Parathyroid adenoma (tissue), 2 donors: ENCODE measurements at regions not wholly inside any gene's neighbourhood (a gene's known extent, or its start where the extent isn't known, plus 50 kb on each side); places are given as distances from the start of the nearest gene placed in this dataset.

ENCODE experiments used
- H2AFZ ChIP-seq: fragments of 300-600 bp; sonication (generic); one replicate; pipeline ENCODE4 v1.7.0; 2017; ENCODE audit warnings: antibody characterized with exemption, mild to moderate bottlenecking
- H3K27ac ChIP-seq: fragments of 300-600 bp; sonication (generic); one replicate; pipeline ENCODE4 v1.7.0; 2017
- H3K27me3 ChIP-seq: fragments of 300-600 bp; sonication (generic); one replicate; pipeline ENCODE4 v1.7.0; 2017; ENCODE audit warnings: low read length; ENCODE audit not compliant: control insufficient read depth, insufficient read depth
- H3K36me3 ChIP-seq: fragments of 300-600 bp; sonication (generic); one replicate; pipeline ENCODE4 v1.7.0; 2017; ENCODE audit warnings: low read length; ENCODE audit not compliant: control insufficient read depth, insufficient read depth
- H3K4me1 ChIP-seq: fragments of 300-600 bp; sonication (generic); one replicate; pipeline ENCODE4 v1.7.0; 2017; ENCODE audit warnings: control low read depth
- H3K4me2 ChIP-seq: fragments of 300-600 bp; sonication (generic); one replicate; pipeline ENCODE4 v1.7.0; 2017; ENCODE audit warnings: low read length
- H3K4me3 ChIP-seq: fragments of 300-600 bp; sonication (generic); one replicate; pipeline ENCODE4 v1.7.0; 2017; ENCODE audit warnings: low read depth, low read length
- H3K79me2 ChIP-seq: fragments of 300-600 bp; sonication (generic); one replicate; pipeline ENCODE4 v1.7.0; 2017; ENCODE audit warnings: control low read depth
- H3K9ac ChIP-seq: fragments of 300-600 bp; sonication (generic); one replicate; pipeline ENCODE4 v1.7.0; 2017; ENCODE audit warnings: mild to moderate bottlenecking
- H3K9me3 ChIP-seq: fragments of 300-600 bp; sonication (generic); one replicate; pipeline ENCODE4 v1.7.0; 2017; ENCODE audit warnings: low read length; ENCODE audit not compliant: control insufficient read depth
- TF ChIP-seq, protein P1 (sequence below): fragments of 300-600 bp; sonication (generic); IDR thresholded peaks from one replicate; pipeline ENCODE4 v1.7.0; 2017; ENCODE audit warnings: antibody characterized with exemption, mild to moderate bottlenecking
- donor health status: primary hyperparathyroidism.

DNA sequence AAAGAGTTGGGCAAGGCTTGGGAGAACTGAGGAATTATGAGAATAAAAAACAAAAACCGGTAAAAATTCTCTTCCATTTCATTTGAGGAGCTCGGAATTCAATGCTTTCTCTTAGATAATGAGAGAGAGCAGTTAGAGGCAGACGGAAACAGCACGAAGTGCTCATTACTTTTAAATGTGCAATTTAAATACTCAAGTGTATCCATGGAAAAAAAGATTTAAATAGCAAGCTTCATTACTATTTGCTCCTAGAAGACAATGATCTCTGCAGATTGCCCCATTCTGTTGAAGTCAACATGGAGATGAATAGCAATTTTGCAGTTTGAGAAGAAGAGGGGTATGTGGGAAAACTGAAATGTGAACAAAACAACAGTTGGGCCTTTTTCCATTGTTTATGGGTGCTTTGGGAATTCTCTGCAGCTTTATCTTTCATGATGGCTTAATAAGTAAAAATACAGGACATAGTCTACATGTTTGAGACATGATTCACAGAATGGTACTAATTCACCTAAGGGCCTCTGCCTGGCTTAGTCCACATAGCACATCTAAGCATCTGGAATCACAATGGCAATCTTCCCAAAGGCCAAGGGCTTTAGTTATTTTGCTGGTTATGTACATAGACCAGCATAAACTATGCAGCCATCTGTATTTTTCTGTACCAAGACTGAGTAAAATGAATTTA lies 512.7 kb upstream of the FAT1 start:
- H3K27me3 ChIP-seq, result no peaks in the 10 kb centered on the region
- TF ChIP-seq, protein P1, sequence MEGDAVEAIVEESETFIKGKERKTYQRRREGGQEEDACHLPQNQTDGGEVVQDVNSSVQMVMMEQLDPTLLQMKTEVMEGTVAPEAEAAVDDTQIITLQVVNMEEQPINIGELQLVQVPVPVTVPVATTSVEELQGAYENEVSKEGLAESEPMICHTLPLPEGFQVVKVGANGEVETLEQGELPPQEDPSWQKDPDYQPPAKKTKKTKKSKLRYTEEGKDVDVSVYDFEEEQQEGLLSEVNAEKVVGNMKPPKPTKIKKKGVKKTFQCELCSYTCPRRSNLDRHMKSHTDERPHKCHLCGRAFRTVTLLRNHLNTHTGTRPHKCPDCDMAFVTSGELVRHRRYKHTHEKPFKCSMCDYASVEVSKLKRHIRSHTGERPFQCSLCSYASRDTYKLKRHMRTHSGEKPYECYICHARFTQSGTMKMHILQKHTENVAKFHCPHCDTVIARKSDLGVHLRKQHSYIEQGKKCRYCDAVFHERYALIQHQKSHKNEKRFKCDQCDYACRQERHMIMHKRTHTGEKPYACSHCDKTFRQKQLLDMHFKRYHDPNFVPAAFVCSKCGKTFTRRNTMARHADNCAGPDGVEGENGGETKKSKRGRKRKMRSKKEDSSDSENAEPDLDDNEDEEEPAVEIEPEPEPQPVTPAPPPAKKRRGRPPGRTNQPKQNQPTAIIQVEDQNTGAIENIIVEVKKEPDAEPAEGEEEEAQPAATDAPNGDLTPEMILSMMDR, result no peak
- H3K4me1 ChIP-seq, result no peaks in the 10 kb centered on the region
- no peaks in the 10 kb centered on the region for H3K79me2 ChIP-seq
- no peak overlapping the region for H3K9ac ChIP-seq
- no peak overlapping the region for H3K27ac ChIP-seq
- H3K9me3 ChIP-seq, result no peaks in the 10 kb centered on the region
- no peaks in the 10 kb centered on the region for H3K36me3 ChIP-seq
- H3K4me3 ChIP-seq, result no peak overlapping the region
- H3K4me2 ChIP-seq, result no peak overlapping the region
- no peak overlapping the region for H2AFZ ChIP-seq

DNA sequence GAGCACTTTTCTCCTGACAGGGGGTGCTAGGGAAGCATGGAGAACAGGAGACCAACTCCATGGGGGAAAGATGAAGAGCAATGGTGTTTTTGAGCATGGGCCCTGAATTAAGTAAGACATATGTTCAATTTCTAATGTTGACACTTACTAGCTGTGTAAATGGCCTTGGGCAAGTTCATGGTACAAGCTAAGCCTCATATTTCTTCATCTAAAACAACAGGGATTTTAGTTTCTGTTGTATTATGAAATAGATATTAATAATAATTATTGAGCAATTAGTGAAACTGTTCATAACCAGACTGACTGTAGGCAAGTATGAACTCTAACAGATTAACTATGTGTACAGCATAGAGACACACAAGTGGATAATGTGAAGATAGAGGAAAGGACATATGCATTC lies 515.0 kb upstream of the FAT1 start:
- H3K27me3 ChIP-seq, result no peaks in the 10 kb centered on the region
- H3K4me3 ChIP-seq, result no peak overlapping the region
- H3K27ac ChIP-seq, result no peak overlapping the region
- no peaks in the 10 kb centered on the region for H3K79me2 ChIP-seq
- H3K4me2 ChIP-seq, result no peak overlapping the region
- no peak overlapping the region for H2AFZ ChIP-seq
- TF ChIP-seq, protein P1, result no peak
- H3K36me3 ChIP-seq, result no peaks in the 10 kb centered on the region
- no peaks in the 10 kb centered on the region for H3K9me3 ChIP-seq
- no peak overlapping the region for H3K9ac ChIP-seq
- no peaks in the 10 kb centered on the region for H3K4me1 ChIP-seq

DNA sequence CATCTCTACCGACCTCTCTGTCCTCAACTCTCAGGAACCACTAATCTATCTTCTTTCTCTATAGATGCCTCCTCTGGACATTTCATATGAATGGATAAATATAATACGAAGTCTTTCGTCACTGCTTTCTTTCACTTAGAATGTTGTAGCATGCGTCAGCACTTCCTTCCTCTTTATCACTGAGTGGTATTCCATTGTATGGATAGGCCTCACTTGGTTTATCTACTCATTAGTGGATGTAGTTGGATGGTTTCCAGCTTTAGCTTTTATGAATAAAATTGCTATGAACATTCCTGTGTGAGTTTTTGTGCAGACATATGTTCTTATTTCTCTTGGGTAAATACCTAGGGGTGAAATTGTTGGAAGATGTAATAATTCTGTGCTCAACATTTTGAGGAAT lies 528.2 kb upstream of the FAT1 start:
- H3K27ac ChIP-seq, result no peak overlapping the region
- H3K9me3 ChIP-seq, result no peaks in the 10 kb centered on the region
- H3K4me3 ChIP-seq, result no peak overlapping the region
- TF ChIP-seq, protein P1, result no peak
- H3K4me1 ChIP-seq, result no peaks in the 10 kb centered on the region
- H2AFZ ChIP-seq, result no peak overlapping the region
- H3K4me2 ChIP-seq, result no peak overlapping the region
- H3K36me3 ChIP-seq, result no peaks in the 10 kb centered on the region
- H3K27me3 ChIP-seq, result no peaks in the 10 kb centered on the region
- no peaks in the 10 kb centered on the region for H3K79me2 ChIP-seq
- no peak overlapping the region for H3K9ac ChIP-seq

DNA sequence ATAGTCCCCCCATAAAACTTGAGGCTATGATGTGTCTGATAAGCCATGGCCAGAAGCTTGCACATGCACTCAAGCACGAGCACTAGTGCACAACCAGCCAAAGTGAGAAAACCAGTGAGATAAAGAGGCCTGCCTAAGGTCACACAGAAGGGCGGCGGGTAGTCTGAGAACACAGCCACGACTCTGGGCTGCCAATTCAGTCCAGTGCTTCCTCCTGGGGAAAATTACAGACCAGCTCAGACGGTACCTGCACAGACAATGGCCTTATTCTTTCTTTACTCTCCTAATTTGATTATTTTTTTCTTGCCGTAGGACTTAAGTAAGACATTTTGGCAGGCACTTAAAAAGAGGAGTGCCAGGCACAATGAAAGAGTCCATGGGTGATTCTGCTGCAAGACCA lies 533.2 kb upstream of the FAT1 start:
- Histone ChIP-seq H3K9me3 (no peaks in the 10 kb centered on the region), H3K27me3 (no peaks in the 10 kb centered on the region), H3K27ac (no peak overlapping the region), H3K36me3 (no peaks in the 10 kb centered on the region), H3K9ac (no peak overlapping the region), H3K79me2 (no peaks in the 10 kb centered on the region), H3K4me3 (no peak overlapping the region), H3K4me2 (no peak overlapping the region), H3K4me1 (no peaks in the 10 kb centered on the region), H2AFZ (no peak overlapping the region)
- TF ChIP-seq, protein P1, result no peak
